ENCODE measurements at regions not wholly inside any gene's neighbourhood (a gene's known extent, or its start where the extent isn't known, plus 50 kb on each side); places are given as distances from the start of the nearest gene placed in this dataset.

DNA sequence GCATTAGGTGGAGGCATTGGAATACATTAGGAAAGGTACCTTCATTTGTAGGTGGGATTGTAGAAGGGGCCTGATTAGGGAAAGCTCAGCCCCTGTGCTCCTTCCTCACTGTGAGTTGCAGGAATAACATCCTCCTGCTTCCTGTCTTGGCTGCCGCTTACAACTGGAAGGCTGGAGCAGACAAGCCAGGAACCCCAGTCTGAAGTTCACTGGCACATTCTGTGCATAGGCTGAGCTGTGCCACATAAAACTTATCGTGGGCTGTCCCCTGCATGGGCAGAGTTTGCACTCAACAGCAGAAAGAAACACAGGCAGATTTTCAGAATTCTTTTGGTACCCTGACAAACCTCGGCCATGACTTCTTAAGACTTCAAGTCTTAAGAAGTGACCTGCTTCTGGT is 200.1 kb downstream of the SALL1 start:
- intact Hi-C loops (cut with micrococcal nuclease; ENCODE audit: unreplicated experiment) = no loop called here
- TF ChIP-seq, protein P1, sequence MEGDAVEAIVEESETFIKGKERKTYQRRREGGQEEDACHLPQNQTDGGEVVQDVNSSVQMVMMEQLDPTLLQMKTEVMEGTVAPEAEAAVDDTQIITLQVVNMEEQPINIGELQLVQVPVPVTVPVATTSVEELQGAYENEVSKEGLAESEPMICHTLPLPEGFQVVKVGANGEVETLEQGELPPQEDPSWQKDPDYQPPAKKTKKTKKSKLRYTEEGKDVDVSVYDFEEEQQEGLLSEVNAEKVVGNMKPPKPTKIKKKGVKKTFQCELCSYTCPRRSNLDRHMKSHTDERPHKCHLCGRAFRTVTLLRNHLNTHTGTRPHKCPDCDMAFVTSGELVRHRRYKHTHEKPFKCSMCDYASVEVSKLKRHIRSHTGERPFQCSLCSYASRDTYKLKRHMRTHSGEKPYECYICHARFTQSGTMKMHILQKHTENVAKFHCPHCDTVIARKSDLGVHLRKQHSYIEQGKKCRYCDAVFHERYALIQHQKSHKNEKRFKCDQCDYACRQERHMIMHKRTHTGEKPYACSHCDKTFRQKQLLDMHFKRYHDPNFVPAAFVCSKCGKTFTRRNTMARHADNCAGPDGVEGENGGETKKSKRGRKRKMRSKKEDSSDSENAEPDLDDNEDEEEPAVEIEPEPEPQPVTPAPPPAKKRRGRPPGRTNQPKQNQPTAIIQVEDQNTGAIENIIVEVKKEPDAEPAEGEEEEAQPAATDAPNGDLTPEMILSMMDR (IDR thresholded peaks at IDR 0.05; ENCODE audit: unreplicated experiment) = no peak
- Mint-ChIP-seq H3K36me3 (ENCODE audit: insufficient read depth, unreplicated experiment) (no peaks in the 10 kb centered on the region), H3K27me3 (ENCODE audit: unreplicated experiment) (peaks cover 66% of the 10 kb centered on the region), H3K9me3 (ENCODE audit: low read depth, unreplicated experiment) (no peaks in the 10 kb centered on the region), H3K4me3 (ENCODE audit: low read depth, unreplicated experiment) (no peak overlapping the region), H3K4me1 (ENCODE audit: low read depth, unreplicated experiment) (no peaks in the 10 kb centered on the region), H3K27ac (ENCODE audit: unreplicated experiment) (no peak overlapping the region)
- no peak for DNase-seq
- CTCF ChIA-PET = interaction anchor here (0.6 kb wide), 1 partner anchor 93 kb away, joined by 3 read pairs; no protein-coding TSS in a partner anchor
- BruUV-seq (replicated peaks) = no TSS peak

- TF ChIP-seq, protein P1 (IDR thresholded peaks at IDR 0.05; ENCODE audit: unreplicated experiment) = no peak
- no TSS peak for BruUV-seq (replicated peaks)
- intact Hi-C loops (cut with micrococcal nuclease; ENCODE audit: unreplicated experiment) = no loop called here
- Mint-ChIP-seq H3K27me3 (ENCODE audit: unreplicated experiment) (peaks cover 66% of the 10 kb centered on the region), H3K4me1 (ENCODE audit: low read depth, unreplicated experiment) (no peaks in the 10 kb centered on the region), H3K4me3 (ENCODE audit: low read depth, unreplicated experiment) (no peak overlapping the region), H3K9me3 (ENCODE audit: low read depth, unreplicated experiment) (no peaks in the 10 kb centered on the region), H3K27ac (ENCODE audit: unreplicated experiment) (no peak overlapping the region), H3K36me3 (ENCODE audit: insufficient read depth, unreplicated experiment) (no peaks in the 10 kb centered on the region)
- CTCF ChIA-PET = no interaction called here
- DNase-seq = no peak
Observed at GRCh38 chr16:50948268-50948930, 202.7 kb downstream of the SALL1 start.

DNA sequence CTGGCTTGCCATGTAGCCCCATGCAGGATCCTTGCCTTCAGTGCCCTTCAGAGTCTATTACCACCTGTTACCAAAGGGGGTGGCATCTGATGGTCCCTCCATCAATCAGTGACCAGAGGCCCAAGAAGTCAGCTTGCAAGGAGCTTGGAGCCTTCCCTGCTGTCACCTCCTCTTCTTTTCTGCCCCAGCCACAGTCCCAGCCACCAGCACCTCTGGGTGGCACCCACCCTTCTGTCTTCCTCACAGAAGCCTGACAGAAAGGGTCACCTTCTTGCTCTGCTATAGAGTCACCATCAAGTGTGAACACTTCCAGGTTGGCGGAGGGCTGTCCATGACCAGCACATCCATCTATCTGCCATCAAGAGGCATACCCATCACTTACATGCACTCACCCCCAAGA is 203.2 kb downstream of the SALL1 start:
- intact Hi-C loops (cut with micrococcal nuclease; ENCODE audit: unreplicated experiment) = no loop called here
- no peaks in the 10 kb centered on the region for H3K36me3 Mint-ChIP-seq (ENCODE audit: insufficient read depth, unreplicated experiment)
- peaks cover 60% of the 10 kb centered on the region for H3K27me3 Mint-ChIP-seq (ENCODE audit: unreplicated experiment)
- CTCF ChIA-PET = no interaction called here
- BruUV-seq (replicated peaks) = no TSS peak
- H3K4me1 Mint-ChIP-seq (ENCODE audit: low read depth, unreplicated experiment) = no peaks in the 10 kb centered on the region
- no peak overlapping the region for H3K4me3 Mint-ChIP-seq (ENCODE audit: low read depth, unreplicated experiment)
- TF ChIP-seq, protein P1 (IDR thresholded peaks at IDR 0.05; ENCODE audit: unreplicated experiment) = no peak
- no peaks in the 10 kb centered on the region for H3K9me3 Mint-ChIP-seq (ENCODE audit: low read depth, unreplicated experiment)
- DNase-seq = no peak
- H3K27ac Mint-ChIP-seq (ENCODE audit: unreplicated experiment) = no peak overlapping the region

DNA sequence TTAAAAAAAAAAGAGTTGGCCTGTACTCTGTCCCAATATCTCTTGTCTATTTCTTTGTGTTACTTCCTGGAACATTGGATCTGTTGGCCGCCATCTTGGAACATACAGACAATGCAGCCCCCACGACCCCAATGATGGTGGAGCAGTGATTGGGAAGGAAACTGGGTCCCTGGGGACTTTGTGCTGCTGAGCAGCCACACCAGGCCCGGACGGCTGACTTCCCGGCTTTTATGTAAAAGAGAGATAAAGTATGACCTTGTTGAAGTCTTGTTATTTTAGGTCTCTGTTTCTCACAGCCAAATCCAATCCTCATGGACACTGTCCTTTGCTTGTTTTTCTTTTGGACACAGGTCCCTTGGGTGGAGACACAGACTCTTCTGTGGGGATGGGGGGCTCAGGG is 204.5 kb downstream of the SALL1 start:
- Mint-ChIP-seq H3K4me3 (ENCODE audit: low read depth, unreplicated experiment) (no peak overlapping the region), H3K36me3 (ENCODE audit: insufficient read depth, unreplicated experiment) (no peaks in the 10 kb centered on the region), H3K27me3 (ENCODE audit: unreplicated experiment) (peaks cover 57% of the 10 kb centered on the region), H3K4me1 (ENCODE audit: low read depth, unreplicated experiment) (no peaks in the 10 kb centered on the region), H3K9me3 (ENCODE audit: low read depth, unreplicated experiment) (no peaks in the 10 kb centered on the region), H3K27ac (ENCODE audit: unreplicated experiment) (no peak overlapping the region)
- CTCF ChIA-PET = no interaction called here
- DNase-seq = no peak
- TF ChIP-seq, protein P1 (IDR thresholded peaks at IDR 0.05; ENCODE audit: unreplicated experiment) = no peak
- BruUV-seq (replicated peaks) = no TSS peak
- intact Hi-C loops (cut with micrococcal nuclease; ENCODE audit: unreplicated experiment) = no loop called here
